VCaP (cell line): ENCODE measurements at regions not wholly inside any gene's neighbourhood (a gene's known extent, or its start where the extent isn't known, plus 50 kb on each side); places are given as distances from the start of the nearest gene placed in this dataset.
"Not testable (repeated sequence)": the region's sequence is repeated elsewhere in the genome, so short reads cannot be mapped to it uniquely, and the experiment has no call there.

Experiments
- H3K27ac ChIP-seq: fragments of 450-650 bp; 2 replicates; pipeline ENCODE4 v1.5.1; 2017
- CTCF ChIP-seq: fragments of 450-650 bp; conservative IDR thresholded peaks from 2 replicates; pipeline ENCODE4 v1.5.1; 2017; ENCODE audit warnings: mild to moderate bottlenecking, moderate library complexity

GRCh38 chr2:51919395-51919794 lies 887.5 kb upstream of the NRXN1 start:
- TF ChIP-seq CTCF, result no peak
- no peak overlapping the region for H3K27ac ChIP-seq

- TF ChIP-seq CTCF, result no peak
- no peak overlapping the region for H3K27ac ChIP-seq
Observed at GRCh38 chr2:51918113-51918512, 886.2 kb upstream of the NRXN1 start.

GRCh38 chr2:51903728-51904127 lies 871.8 kb upstream of the NRXN1 start:
- no peak overlapping the region for H3K27ac ChIP-seq
- no peak for TF ChIP-seq CTCF

GRCh38 chr2:51899643-51900042 lies 867.7 kb upstream of the NRXN1 start:
- no peak overlapping the region for H3K27ac ChIP-seq
- no peak for TF ChIP-seq CTCF

GRCh38 chr2:51894584-51894983 lies 862.7 kb upstream of the NRXN1 start:
- not testable (repeated sequence) for H3K27ac ChIP-seq

GRCh38 chr2:51888120-51888519 lies 856.2 kb upstream of the NRXN1 start:
- no peak overlapping the region for H3K27ac ChIP-seq
- TF ChIP-seq CTCF, result no peak

GRCh38 chr2:51881673-51882072 lies 849.7 kb upstream of the NRXN1 start:
- H3K27ac ChIP-seq, result no peak overlapping the region
- TF ChIP-seq CTCF, result no peak

- no peak overlapping the region for H3K27ac ChIP-seq
- no peak for TF ChIP-seq CTCF
Observed at GRCh38 chr2:51880153-51880552, 848.2 kb upstream of the NRXN1 start.
